Trophoblast cell (in vitro differentiated cells and primary cell): ENCODE measurements at regions not wholly inside any gene's neighbourhood (a gene's known extent, or its start where the extent isn't known, plus 50 kb on each side); places are given as distances from the start of the nearest gene placed in this dataset.
"Not testable (repeated sequence)": the region's sequence is repeated elsewhere in the genome, so short reads cannot be mapped to it uniquely, and the experiment has no call there.

ENCODE experiments used
- DNase-seq, 2 donors: peaks; one replicate each; pipeline ENCODE4 v3.0.0-alpha.2; 2016
- H2AFZ ChIP-seq: 2 replicates; pipeline ENCODE4 v1.6.1; 2013; ENCODE audit warnings: low read length, moderate library complexity, mild to moderate bottlenecking; ENCODE audit not compliant: insufficient read depth, poor library complexity
- H2AK5ac ChIP-seq: 2 replicates; pipeline ENCODE4 v1.6.1; 2013; ENCODE audit warnings: mild to moderate bottlenecking, low read length
- H2BK120ac ChIP-seq: 2 replicates; pipeline ENCODE4 v1.6.1; 2013; ENCODE audit warnings: low read length, mild to moderate bottlenecking, moderate library complexity; ENCODE audit not compliant: insufficient read depth, poor library complexity
- H2BK12ac ChIP-seq: 2 replicates; pipeline ENCODE4 v1.6.1; 2013; ENCODE audit warnings: mild to moderate bottlenecking, low read length, moderate library complexity
- H2BK5ac ChIP-seq: 2 replicates; pipeline ENCODE4 v1.6.1; 2013; ENCODE audit warnings: low read length, low read depth, moderate library complexity, mild to moderate bottlenecking; ENCODE audit not compliant: poor library complexity
- H3K14ac ChIP-seq: 2 replicates; pipeline ENCODE4 v1.6.1; 2013; ENCODE audit warnings: mild to moderate bottlenecking, low read length
- H3K18ac ChIP-seq: 2 replicates; pipeline ENCODE4 v1.6.1; 2013; ENCODE audit warnings: mild to moderate bottlenecking, low read length
- H3K23ac ChIP-seq: 2 replicates; pipeline ENCODE4 v1.6.1; 2013; ENCODE audit warnings: low read length
- H3K27ac ChIP-seq: 2 replicates; pipeline ENCODE4 v1.5.1; 2013; ENCODE audit warnings: low read depth, mild to moderate bottlenecking, inconsistent platforms, low read length, moderate library complexity
- H3K27me3 ChIP-seq: 2 replicates; pipeline ENCODE4 v1.6.1; 2013; ENCODE audit warnings: inconsistent platforms, mild to moderate bottlenecking, low read length, moderate library complexity; ENCODE audit not compliant: insufficient read depth
- H3K36me3 ChIP-seq, 2 experiments: 1 replicate in 1 of 2; 2 replicates in 1 of 2; pipeline ENCODE4 v1.6.1; 2013; ENCODE audit warnings: low read length in 2 of 2, mild to moderate bottlenecking in 2 of 2, moderate library complexity in 1 of 2; ENCODE audit not compliant: insufficient read depth in 2 of 2, control insufficient read depth in 1 of 2
- H3K4ac ChIP-seq: 2 replicates; pipeline ENCODE4 v1.6.1; 2013; ENCODE audit warnings: low read depth, mild to moderate bottlenecking, low read length, moderate library complexity
- H3K4me1 ChIP-seq, 2 experiments: 1 replicate in 1 of 2; 2 replicates in 1 of 2; pipeline ENCODE4 v1.6.1; 2013; ENCODE audit warnings: low read length in 2 of 2, mild to moderate bottlenecking in 2 of 2, moderate library complexity in 1 of 2; ENCODE audit not compliant: insufficient read depth in 2 of 2, control insufficient read depth in 1 of 2
- H3K4me2 ChIP-seq: 2 replicates; pipeline ENCODE4 v1.6.1; 2013; ENCODE audit warnings: inconsistent platforms, mild to moderate bottlenecking, low read length, moderate library complexity
- H3K4me3 ChIP-seq: 2 replicates; pipeline ENCODE4 v1.5.1; 2013; ENCODE audit warnings: mild to moderate bottlenecking, low read depth, low read length, inconsistent platforms
- H3K79me1 ChIP-seq: one replicate; pipeline ENCODE4 v1.6.1; 2013; ENCODE audit warnings: low read length
- H3K79me2 ChIP-seq: 2 replicates; pipeline ENCODE4 v1.6.1; 2013; ENCODE audit warnings: low read length, mild to moderate bottlenecking; ENCODE audit not compliant: control insufficient read depth, insufficient read depth, poor library complexity
- H3K9ac ChIP-seq: 2 replicates; pipeline ENCODE4 v1.6.1; 2013; ENCODE audit warnings: mild to moderate bottlenecking, low read length
- H3K9me3 ChIP-seq: 2 replicates; pipeline ENCODE4 v1.6.1; 2013; ENCODE audit warnings: low read depth, mild to moderate bottlenecking, control low read depth, inconsistent platforms, low read length; ENCODE audit not compliant: insufficient read depth
- H4K12ac ChIP-seq: 2 replicates; pipeline ENCODE4 v1.6.1; 2013; ENCODE audit warnings: low read depth, mild to moderate bottlenecking, low read length, moderate library complexity
- H4K8ac ChIP-seq: 2 replicates; pipeline ENCODE4 v1.6.1; 2013; ENCODE audit warnings: low read depth, mild to moderate bottlenecking, low read length, moderate library complexity
- H4K91ac ChIP-seq: one replicate; pipeline ENCODE4 v1.6.1; 2013; ENCODE audit warnings: low read depth, mild to moderate bottlenecking, low read length, moderate library complexity
- WGBS: extraction: QIAGEN DNeasy Blood & Tissue Kit; methylation state at CpG from one replicate; pipeline ENCODE4 v1.1.7; 2013; ENCODE audit warnings: missing lambda C conversion rate; ENCODE audit not compliant: insufficient read length, insufficient coverage; ENCODE audit errors: extremely low coverage; 5-methylcytosine and 5-hydroxymethylcytosine counted together

GRCh38 chr2:17460371-17461086, 57.7 kb downstream of the RAD51AP2 start:
- Histone ChIP-seq H3K9ac (no peak overlapping the region), H2AK5ac (no peak overlapping the region), H2BK12ac (no peak overlapping the region), H2BK5ac (no peak overlapping the region), H3K4me3 (no peak overlapping the region), H2AFZ (no peak overlapping the region), H4K12ac (no peak overlapping the region), H4K91ac (no peak overlapping the region), H3K36me3 (no peaks in the 10 kb centered on the region), H3K4me1 (no peaks in the 10 kb centered on the region), H3K23ac (no peak overlapping the region), H4K8ac (no peak overlapping the region), H3K9me3 (no peaks in the 10 kb centered on the region), H2BK120ac (no peak overlapping the region), H3K4me2 (no peak overlapping the region), H3K27ac (no peak overlapping the region), H3K14ac (no peak overlapping the region), H3K4ac (no peak overlapping the region), H3K79me1 (no peaks in the 10 kb centered on the region), H3K18ac (no peak overlapping the region), H3K27me3 (no peaks in the 10 kb centered on the region), H3K79me2 (no peaks in the 10 kb centered on the region)
- no peak for DNase-seq

- no CpG with 5 or more reads among the region's 2 CpGs for WGBS
- H3K9ac ChIP-seq, result no peak overlapping the region
- H3K9me3 ChIP-seq, result no peaks in the 10 kb centered on the region
- H4K8ac ChIP-seq, result no peak overlapping the region
- no peak overlapping the region for H2AK5ac ChIP-seq
- no peak for DNase-seq
- H3K4me2 ChIP-seq, result no peak overlapping the region
- no peak overlapping the region for H3K4me3 ChIP-seq
- no peak overlapping the region for H3K4ac ChIP-seq
- no peak overlapping the region for H3K27ac ChIP-seq
- H3K79me1 ChIP-seq, result no peaks in the 10 kb centered on the region
- no peak overlapping the region for H3K23ac ChIP-seq
- no peak overlapping the region for H3K14ac ChIP-seq
- no peak overlapping the region for H2BK5ac ChIP-seq
- H2AFZ ChIP-seq, result no peak overlapping the region
- no peaks in the 10 kb centered on the region for H3K79me2 ChIP-seq
- no peak overlapping the region for H4K12ac ChIP-seq
- no peaks in the 10 kb centered on the region for H3K4me1 ChIP-seq
- H2BK12ac ChIP-seq, result no peak overlapping the region
- no peaks in the 10 kb centered on the region for H3K27me3 ChIP-seq
- no peaks in the 10 kb centered on the region for H3K36me3 ChIP-seq
- no peak overlapping the region for H2BK120ac ChIP-seq
- H4K91ac ChIP-seq, result no peak overlapping the region
- H3K18ac ChIP-seq, result no peak overlapping the region
These were observed 62.9 kb downstream of the RAD51AP2 start for GRCh38 chr2:17455343-17455742.

- not testable (repeated sequence) for H3K14ac ChIP-seq, H3K9me3 ChIP-seq, H2BK120ac ChIP-seq, DNase-seq, H2BK5ac ChIP-seq, H3K4me2 ChIP-seq, H3K4me3 ChIP-seq, H3K4ac ChIP-seq, H2AFZ ChIP-seq, H3K18ac ChIP-seq, H3K27me3 ChIP-seq, H2AK5ac ChIP-seq, H3K27ac ChIP-seq, H4K8ac ChIP-seq, H3K23ac ChIP-seq, H4K91ac ChIP-seq, H2BK12ac ChIP-seq, H3K4me1 ChIP-seq, H4K12ac ChIP-seq, H3K36me3 ChIP-seq, H3K9ac ChIP-seq, H3K79me1 ChIP-seq, H3K79me2 ChIP-seq
- WGBS, result no CpG with 5 or more reads among the region's 3 CpGs
These were observed 72.0 kb downstream of the RAD51AP2 start for GRCh38 chr2:17446191-17446590.

- Histone ChIP-seq H2BK5ac (no peak overlapping the region), H3K27ac (no peak overlapping the region), H2AK5ac (no peak overlapping the region), H3K79me2 (no peaks in the 10 kb centered on the region), H3K9me3 (no peaks in the 10 kb centered on the region), H3K9ac (no peak overlapping the region), H3K18ac (no peak overlapping the region), H3K36me3 (no peaks in the 10 kb centered on the region), H3K4ac (no peak overlapping the region), H3K4me3 (no peak overlapping the region), H4K8ac (no peak overlapping the region), H4K91ac (no peak overlapping the region), H3K4me2 (no peak overlapping the region), H3K4me1 (peaks cover 5 to 7% of the 10 kb centered on the region in 2 experiments), H2AFZ (no peak overlapping the region), H3K23ac (no peak overlapping the region), H2BK12ac (no peak overlapping the region), H4K12ac (no peak overlapping the region), H3K14ac (no peak overlapping the region), H3K79me1 (no peaks in the 10 kb centered on the region), H2BK120ac (no peak overlapping the region), H3K27me3 (no peaks in the 10 kb centered on the region)
- no peak for DNase-seq
- WGBS, result no CpG with 5 or more reads among the region's 1 CpG
These were observed 72.5 kb downstream of the RAD51AP2 start for GRCh38 chr2:17445744-17446143.
